NCI-H82 treated with DMSO at 0.1 percent for 48 hours (cell line): ENCODE measurements at regions not wholly inside any gene's neighbourhood (a gene's known extent, or its start where the extent isn't known, plus 50 kb on each side); places are given as distances from the start of the nearest gene placed in this dataset.

Experiments used
- DNase-seq: peaks from one replicate; lab custom pipeline; 2025; ENCODE audit not compliant: unreplicated experiment; lab: John Stamatoyannopoulos, UW

- no peak for DNase-seq
Observed at GRCh38 chr14:101460521-101460920, 100.8 kb upstream of the DIO3 start.

- no peak for DNase-seq
Observed at GRCh38 chr14:101460986-101461750, 100.1 kb upstream of the DIO3 start.

GRCh38 chr14:101461891-101462290 is 99.4 kb upstream of the DIO3 start:
- DNase-seq = no peak

- DNase-seq = no peak
Observed at GRCh38 chr14:101462726-101463565, 98.3 kb upstream of the DIO3 start.

GRCh38 chr14:101463566-101464171 is 97.6 kb upstream of the DIO3 start:
- DNase-seq = no peak

- DNase-seq = no peak
Observed at GRCh38 chr14:101464310-101464983, 96.8 kb upstream of the DIO3 start.

- no peak for DNase-seq
Observed at GRCh38 chr14:101464984-101465794, 96.1 kb upstream of the DIO3 start.

GRCh38 chr14:101465795-101466448 is 95.4 kb upstream of the DIO3 start:
- DNase-seq = no peak

- no peak for DNase-seq
Observed at GRCh38 chr14:101466456-101467180, 94.7 kb upstream of the DIO3 start.

- no peak for DNase-seq
Observed at GRCh38 chr14:101467181-101467926, 93.9 kb upstream of the DIO3 start.

- DNase-seq = no peak
Observed at GRCh38 chr14:101469382-101470247, 91.7 kb upstream of the DIO3 start.

GRCh38 chr14:101470266-101470665 is 91.0 kb upstream of the DIO3 start:
- no peak for DNase-seq

- no peak for DNase-seq
Observed at GRCh38 chr14:101471723-101472517, 89.4 kb upstream of the DIO3 start.

GRCh38 chr14:101472518-101472849 is 88.8 kb upstream of the DIO3 start:
- no peak for DNase-seq

GRCh38 chr14:101473045-101473729 is 88.1 kb upstream of the DIO3 start:
- no peak for DNase-seq

- no peak for DNase-seq
Observed at GRCh38 chr14:101473795-101474562, 87.3 kb upstream of the DIO3 start.
